Fibroblast of pulmonary artery (primary cell): ENCODE measurements at regions not wholly inside any gene's neighbourhood (a gene's known extent, or its start where the extent isn't known, plus 50 kb on each side); places are given as distances from the start of the nearest gene placed in this dataset.
"Not testable (repeated sequence)": the region's sequence is repeated elsewhere in the genome, so short reads cannot be mapped to it uniquely, and the experiment has no call there.

Experiments used
- DNase-seq: peaks from one replicate; pipeline ENCODE4 v3.0.0-alpha.2; 2010; ENCODE audit warnings: low read depth
- H3K4me3 ChIP-seq: replicated peaks from 2 replicates; pipeline ENCODE4 v1.5.1; 2011; ENCODE audit warnings: low read depth, mild to moderate bottlenecking, control low read depth, low read length, moderate library complexity
- TF ChIP-seq, protein P1 (sequence below): IDR thresholded peaks from 2 replicates; pipeline ENCODE4 v1.5.1; 2011; ENCODE audit warnings: mild to moderate bottlenecking, control low read depth, low read length, inconsistent platforms; ENCODE audit errors: missing control alignments

DNA sequence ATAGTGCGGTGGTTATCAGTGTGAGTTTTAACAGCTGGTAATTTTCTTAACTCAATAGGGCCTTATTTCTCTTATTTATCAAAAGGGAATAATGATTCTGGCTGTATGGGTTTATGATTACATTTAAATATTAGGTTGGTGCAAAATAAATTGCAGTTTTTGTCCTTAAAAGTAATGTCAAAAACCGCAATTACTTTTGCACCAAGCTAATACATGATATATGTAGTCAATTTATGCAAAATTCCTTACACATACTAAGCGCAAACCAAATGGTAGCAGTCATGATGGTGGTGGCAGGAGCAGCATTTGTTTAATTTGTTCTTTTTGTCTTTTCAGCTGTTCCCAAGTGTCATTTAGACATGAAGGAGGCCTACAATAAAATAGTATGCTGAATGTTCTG, 1777.1 kb downstream of the OLFM4 start:
- no peak overlapping the region for H3K4me3 ChIP-seq
- TF ChIP-seq, protein P1, sequence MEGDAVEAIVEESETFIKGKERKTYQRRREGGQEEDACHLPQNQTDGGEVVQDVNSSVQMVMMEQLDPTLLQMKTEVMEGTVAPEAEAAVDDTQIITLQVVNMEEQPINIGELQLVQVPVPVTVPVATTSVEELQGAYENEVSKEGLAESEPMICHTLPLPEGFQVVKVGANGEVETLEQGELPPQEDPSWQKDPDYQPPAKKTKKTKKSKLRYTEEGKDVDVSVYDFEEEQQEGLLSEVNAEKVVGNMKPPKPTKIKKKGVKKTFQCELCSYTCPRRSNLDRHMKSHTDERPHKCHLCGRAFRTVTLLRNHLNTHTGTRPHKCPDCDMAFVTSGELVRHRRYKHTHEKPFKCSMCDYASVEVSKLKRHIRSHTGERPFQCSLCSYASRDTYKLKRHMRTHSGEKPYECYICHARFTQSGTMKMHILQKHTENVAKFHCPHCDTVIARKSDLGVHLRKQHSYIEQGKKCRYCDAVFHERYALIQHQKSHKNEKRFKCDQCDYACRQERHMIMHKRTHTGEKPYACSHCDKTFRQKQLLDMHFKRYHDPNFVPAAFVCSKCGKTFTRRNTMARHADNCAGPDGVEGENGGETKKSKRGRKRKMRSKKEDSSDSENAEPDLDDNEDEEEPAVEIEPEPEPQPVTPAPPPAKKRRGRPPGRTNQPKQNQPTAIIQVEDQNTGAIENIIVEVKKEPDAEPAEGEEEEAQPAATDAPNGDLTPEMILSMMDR, result no peak
- no peak for DNase-seq

GRCh38 chr13:54821938-54822470, 1793.4 kb downstream of the OLFM4 start:
- H3K4me3 ChIP-seq, DNase-seq: not testable (repeated sequence)

- not testable (repeated sequence) for DNase-seq, H3K4me3 ChIP-seq
Observed at GRCh38 chr13:54829391-54830068, 1800.9 kb downstream of the OLFM4 start.

DNA sequence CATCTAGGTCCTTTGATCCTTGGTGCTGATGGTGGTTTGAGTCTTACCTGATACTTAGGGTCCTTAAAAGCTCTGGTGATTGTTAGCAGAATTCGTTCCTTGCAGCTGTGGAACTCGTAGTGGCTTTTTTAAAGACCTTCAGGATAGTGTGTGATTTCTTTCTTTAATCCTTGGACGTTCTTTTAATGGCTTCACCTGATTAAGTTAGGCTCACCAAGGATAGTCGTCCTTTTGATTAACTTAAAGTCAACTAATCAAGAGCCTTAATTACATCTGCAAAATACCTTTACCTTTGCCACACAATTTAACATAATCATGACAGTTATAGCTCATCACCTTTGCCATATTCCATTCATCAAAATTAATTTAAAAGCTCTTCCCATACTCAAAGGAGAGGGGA, 1807.7 kb downstream of the OLFM4 start:
- TF ChIP-seq, protein P1, result no peak
- H3K4me3 ChIP-seq, result no peak overlapping the region
- no peak for DNase-seq

GRCh38 chr13:54841682-54842081, 1813.1 kb downstream of the OLFM4 start:
- no peak for DNase-seq
- H3K4me3 ChIP-seq, result no peak overlapping the region
- TF ChIP-seq, protein P1, result no peak

DNA sequence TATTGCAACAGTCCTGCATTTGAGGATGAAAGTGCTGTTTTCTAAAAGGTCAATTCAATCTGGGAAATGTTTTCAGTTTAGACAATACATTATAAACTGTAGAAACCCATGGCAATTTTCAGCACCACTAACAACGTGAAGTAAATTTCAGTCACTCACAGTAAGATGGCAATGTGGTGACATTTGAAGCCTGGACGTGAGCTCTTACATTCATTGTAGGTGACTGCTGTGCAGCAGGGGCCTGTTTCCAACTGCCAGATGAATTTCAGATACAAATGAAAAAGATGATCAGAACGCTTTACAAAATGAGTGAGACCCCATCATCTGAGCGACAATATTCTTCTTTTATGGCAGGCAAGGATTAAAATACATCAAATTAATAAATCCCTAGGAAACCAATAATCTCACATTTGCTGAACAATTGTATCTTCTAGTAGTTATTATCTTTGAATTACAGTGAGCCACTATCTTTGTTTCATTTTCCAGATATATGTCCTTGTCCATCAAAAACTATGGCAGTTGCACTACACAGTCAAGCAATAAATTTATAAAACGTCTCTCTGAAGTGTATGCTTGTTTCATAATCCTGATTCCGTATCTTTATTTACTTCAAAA, 1816.8 kb downstream of the OLFM4 start:
- TF ChIP-seq, protein P1, result no peak
- no peak overlapping the region for H3K4me3 ChIP-seq
- DNase-seq, result no peak

DNA sequence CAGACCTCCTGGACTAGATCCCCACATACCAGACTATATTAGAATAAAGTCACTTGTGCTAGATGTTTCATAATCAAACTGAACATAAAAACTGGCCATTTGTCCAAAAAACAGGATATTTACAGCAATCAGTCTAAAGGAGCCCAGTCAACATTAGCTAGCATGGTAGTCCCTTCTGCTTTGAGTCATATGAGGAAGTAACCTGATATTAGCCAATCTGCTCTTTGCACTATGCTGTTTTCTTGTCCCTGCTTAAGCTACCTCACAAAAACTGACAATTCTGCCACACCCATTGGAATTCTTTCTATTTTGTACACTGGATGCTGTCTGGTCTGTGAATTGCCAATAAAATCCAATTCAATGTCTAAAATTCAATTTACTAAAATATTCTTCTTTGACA, 1824.2 kb downstream of the OLFM4 start:
- no peak for DNase-seq
- H3K4me3 ChIP-seq, result no peak overlapping the region
- TF ChIP-seq, protein P1, result no peak

- TF ChIP-seq, protein P1, result no peak
- no peak for DNase-seq
- H3K4me3 ChIP-seq, result no peak overlapping the region
Observed at GRCh38 chr13:54859827-54860226, 1831.2 kb downstream of the OLFM4 start.
